Stimulated activated CD4-positive, alpha-beta T cell treated with anti-CD3 and anti-CD28 coated beads, TNF-alpha, amount 100 ng/mL, for 4 hours (primary cell): ENCODE measurements at regions not wholly inside any gene's neighbourhood (a gene's known extent, or its start where the extent isn't known, plus 50 kb on each side); places are given as distances from the start of the nearest gene placed in this dataset.

ENCODE experiments used
- DNase-seq, 3 experiments: peaks; one replicate each; pipeline ENCODE4 v3.0.0-alpha.2; 2020; ENCODE audit warnings: low read depth in 3 of 3

DNA sequence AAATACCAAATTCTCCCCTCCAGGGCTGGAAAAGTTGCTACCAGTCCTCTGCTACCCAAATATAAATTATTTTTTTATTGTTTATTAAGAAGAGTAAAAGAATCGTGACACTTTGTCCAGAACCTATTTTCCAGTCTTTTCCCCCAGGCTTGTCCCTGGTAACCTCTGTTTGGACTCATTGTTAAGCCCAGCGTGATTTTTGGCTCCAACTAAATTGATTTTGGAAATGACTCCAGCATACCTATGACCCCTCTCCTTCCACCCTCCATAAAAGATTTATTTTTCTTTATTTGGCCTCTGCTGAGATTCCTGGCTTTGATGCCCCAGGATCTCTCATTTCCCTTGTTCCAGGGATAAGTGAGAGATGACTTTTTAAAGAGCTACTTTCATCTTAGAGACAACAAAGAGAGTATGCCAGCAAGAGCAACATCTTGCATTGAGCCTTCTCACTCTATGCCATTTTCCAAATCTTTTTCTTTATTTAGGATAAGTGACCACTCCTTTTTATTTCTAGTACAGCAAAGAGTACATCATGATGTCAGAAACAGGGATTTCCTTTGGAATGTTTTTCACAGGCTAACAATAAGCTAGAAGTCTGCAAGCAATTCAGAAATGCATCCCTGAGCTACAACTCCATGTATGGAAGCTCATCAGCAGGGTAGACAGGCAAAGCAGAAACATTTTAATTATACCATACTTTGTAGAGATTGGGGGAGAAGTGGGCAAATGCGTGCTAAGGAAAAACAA is 75.8 kb downstream of the DAD1 start:
- no peak for DNase-seq

DNA sequence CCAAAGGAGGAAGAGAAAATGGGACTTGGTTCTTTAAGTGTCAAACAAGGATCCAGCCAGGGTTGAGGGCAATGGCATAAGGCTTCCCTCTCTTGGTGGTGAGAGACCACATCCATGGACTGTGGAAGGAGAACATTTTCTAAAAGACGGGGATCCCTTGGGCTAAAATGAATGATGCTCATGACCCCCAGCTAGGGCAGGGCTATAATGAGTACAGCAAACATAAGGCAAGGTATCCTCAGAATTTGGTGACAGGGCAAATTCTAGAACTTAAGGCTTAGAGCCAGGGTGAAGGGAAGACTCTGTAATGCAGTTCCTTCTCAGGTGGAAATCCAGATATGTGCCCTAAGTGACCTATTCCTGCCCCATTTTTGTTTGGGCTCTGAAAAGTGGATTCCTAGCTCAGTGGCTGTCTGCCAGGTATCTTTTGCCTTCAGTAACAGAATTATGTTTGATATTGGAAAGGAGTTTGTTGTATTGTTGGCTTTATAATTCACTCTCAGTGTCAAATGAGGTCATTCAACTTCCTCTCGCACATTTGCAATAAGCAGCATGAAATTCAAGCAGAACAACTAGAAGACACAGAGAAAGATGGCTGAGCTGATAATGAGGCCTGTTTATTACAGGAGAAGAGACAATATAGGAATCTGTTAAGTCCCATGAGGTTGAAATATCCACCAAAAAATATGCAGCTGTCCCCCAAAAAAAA is 76.8 kb downstream of the DAD1 start:
- no peak for DNase-seq

DNA sequence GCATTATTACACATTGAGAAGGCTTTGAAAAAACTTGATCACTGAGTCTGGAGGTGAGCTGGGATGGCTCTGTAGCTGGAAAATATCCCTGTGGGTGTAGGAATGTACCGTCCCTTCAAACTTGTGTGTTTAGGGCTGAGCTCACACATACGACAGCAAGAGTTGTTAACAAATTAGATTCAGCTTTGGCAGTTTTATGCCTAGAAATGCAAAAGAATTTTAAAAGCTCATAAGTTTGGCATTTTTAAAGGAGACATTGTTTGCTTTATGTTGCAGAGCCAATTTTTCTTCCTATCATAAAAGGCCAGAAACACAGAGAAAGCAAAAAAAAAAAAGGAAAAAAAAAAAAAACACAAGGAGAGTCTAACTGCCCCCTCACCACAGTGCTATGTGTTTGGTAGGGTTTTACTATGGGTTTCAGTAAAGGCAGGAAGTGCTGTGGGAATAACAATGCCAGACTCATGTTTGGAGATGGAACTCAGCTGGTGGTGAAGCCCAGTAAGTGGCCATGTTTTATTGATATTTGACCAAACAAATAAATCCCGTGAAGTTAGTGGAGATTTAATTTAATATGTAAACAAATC is 78.4 kb downstream of the DAD1 start:
- no peak for DNase-seq

DNA sequence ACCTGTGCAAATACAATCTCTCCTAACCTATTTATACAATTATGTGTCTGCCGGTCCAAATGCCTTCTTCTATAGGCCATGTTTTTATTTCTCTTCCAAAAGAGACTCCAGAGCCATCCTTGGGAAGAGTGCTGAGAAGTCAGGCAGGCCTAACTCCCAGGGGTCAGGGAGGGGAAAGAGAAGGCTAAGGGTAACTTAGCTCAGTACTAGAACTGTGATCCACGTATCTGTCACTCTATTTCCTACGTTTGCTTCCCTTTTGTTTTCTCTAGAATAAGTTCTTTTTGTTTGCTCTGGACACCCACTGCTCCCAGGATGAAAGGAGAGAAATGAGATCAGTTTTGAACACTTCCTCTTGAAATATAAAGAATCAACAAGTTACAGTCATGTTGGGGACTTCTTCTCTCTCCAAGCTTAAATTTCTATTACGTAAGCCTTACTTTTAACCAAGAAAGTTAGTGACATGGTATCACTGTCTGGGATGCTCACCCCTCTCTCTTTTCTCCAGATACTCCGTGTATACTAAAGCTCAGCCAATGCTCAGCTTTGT is 79.2 kb downstream of the DAD1 start:
- DNase-seq: no peak

DNA sequence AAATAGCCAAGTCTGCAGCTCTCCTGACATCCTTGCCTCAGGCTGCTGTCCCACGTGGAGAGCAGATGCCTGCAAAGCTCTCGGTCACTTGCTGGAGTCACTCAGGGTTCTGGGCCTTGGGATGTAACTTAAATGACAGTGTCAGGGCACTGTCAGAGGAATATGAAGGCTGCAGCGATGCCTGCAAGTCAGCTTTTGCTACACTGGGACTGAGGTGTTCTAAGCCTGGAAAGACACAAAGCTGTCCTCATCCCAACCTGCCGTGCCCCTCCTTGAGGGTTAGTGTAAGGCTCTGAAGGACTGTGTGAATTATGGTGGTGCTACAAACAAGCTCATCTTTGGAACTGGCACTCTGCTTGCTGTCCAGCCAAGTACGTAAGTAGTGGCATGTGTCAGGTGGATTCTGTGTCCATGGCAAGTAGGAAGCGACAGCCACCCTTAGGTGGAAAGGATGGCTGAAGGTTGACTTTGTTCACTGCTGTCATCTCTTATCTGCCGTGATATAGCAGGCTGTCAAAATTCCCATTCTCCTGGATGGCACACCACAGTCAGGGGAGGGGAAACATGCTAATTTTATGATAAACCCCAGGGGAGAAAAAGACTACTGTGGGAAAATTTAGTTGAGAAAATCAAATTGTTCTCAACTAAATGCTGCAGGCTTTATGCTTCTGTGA is 79.9 kb downstream of the DAD1 start:
- DNase-seq: no peak

DNA sequence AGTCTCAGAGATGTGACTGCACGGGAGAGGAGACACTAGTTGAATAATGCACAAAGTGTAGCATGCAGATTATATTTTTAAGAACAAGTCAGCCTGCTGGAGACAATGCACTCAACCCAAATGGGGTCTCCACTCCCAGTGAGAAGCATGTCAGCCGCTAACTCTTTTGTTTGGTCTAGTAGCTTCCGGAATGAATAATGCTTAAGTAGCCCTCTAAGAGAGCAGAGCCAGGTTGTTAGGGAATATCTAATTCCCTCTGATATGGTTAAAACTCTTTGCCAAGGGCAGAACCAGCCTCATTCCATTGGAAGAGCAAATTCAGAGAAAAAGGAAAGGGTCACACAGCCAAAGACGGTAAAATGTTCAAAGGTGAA is 80.4 kb downstream of the DAD1 start:
- DNase-seq: no peak

DNA sequence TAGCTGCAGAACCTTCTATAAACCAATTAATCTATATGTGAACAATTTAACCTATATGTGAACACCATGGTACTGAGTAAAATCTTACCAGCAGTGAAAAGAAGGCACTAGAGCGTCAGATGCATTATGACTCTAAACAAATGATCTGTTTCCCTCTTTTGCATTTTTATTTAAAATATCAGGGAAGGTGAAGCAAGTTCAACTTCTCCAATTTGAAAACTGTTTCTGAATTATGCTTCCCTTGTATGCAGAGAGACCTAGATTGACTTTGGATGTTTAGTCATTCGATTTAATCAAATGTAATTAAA is 80.9 kb downstream of the DAD1 start:
- no peak for DNase-seq

DNA sequence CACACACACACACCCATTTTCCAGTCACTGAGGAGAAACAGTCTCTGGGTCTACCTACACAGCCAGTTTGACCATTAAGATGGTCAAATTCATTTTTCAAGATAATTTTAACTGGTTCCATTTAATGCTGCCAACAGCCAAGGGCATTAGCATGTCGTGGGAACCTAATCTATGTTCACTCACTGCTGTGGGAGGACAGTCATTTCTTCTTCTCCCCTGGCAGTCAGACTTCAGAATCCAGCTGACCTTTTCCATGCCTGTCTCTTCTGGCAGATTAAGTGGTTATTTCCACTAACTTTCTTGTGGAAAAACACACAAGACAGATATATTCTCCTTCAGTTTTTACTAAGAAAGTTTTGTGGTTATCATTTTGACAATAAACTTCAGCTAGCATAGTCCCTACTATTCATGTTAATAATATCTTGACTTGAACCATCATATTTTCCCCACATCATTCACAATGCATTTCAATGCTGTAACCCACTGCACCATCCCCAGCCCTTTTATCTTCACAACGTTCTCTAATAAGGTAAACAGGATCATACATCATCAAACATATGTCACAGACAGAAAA is 82.2 kb downstream of the DAD1 start:
- no peak for DNase-seq

DNA sequence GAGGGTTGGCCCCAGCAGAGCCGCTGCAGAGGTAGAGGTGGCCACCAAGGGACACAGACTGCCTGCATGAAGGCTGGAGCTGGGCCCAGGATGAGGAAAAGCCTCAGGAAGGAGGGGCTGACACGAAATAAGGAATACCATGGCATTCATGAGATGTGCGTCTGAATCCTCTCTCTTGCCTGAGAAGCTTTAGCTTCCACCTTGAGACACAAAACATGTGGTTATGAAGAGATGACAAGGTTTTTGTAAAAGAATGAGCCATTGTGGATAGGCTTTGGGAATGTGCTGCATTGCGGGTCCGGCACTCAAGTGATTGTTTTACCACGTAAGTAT is 82.7 kb downstream of the DAD1 start:
- no peak for DNase-seq

DNA sequence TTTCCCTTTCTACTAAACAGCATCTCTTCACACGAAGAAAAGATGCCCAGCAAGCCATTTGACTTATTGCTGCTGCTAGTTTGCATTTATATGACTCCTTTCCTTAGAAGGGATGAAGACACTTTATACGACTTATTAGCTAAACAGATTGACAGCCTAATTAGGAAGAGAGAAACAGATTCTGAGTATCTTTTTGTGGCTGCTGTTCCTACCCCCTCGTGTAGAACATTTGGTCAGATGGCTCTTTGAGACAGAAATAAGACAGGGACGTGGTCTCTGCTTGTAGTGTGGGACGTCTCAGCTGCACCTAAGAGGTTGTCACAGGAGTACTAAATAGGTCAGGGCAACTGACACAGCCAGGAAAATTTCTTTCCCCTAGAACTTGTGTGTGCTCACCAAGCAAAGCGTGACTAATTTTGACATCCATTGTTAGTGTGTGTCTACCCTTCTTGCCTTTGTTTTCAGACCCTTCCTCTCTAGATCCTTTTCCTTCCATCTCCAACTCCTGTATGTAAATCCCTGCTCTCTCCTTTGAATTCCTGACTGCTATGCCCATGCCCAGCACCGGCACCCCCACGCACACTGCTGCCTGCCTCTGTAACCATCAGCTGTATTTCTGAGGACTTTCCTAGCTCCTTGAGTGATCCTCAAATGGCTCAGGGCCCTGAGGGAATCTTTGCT is 83.2 kb downstream of the DAD1 start:
- DNase-seq: no peak

DNA sequence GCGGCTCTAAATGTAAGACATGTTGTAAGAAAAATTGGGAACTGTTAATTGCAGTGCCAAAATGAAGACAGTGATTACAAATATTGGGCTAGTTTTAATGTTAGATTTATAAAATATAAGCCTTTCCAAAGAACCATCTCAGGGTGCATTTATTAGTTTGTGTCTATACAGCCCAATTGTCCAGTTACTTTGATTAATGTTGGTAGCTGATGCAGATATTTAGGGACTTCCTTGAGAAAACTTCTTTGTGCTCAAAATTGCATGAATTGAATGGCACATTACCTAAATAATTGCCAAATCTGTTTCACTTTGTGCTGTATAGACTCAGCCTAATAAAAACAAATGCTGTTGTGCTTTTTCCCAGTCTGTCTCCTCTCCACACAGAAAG is 83.7 kb downstream of the DAD1 start:
- DNase-seq: no peak

DNA sequence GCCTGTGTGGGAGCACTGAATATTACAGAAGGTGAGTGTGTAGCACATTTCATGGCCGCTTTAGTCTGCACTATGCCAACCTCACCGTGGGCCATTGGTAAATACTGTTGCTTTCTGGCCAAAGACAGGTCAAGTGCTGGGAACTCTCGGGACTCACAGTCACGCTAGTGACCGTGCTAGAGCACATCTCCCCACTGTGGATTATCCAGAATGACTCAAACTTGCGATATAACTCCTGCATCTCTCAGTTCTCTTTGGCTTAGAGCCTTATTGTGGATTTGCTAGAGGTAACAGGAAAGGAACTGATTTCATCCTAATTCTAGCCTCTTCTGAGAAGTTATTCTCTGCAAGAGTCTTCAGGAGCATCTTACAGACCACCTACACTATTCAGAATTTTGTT is 86.5 kb downstream of the DAD1 start:
- no peak for DNase-seq

DNA sequence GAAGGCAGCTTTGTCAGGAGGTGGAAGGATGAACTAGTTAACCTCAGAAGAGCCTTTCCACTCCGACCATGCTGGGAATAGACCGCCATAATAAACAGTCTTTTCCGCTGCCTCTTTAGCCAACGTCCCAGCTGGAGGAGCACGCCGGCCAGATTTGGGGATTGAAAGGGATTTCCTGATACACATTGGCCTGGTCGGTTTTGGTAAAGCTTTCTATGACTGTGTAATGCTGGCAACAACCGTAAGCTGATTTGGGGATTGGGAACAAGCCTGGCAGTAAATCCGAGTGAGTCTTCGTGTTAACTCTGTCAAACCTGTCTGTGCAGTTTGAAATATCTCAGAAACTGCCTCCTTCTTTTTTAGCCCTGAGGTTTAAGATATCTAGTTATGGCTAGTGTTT is 87.0 kb downstream of the DAD1 start:
- no peak for DNase-seq

DNA sequence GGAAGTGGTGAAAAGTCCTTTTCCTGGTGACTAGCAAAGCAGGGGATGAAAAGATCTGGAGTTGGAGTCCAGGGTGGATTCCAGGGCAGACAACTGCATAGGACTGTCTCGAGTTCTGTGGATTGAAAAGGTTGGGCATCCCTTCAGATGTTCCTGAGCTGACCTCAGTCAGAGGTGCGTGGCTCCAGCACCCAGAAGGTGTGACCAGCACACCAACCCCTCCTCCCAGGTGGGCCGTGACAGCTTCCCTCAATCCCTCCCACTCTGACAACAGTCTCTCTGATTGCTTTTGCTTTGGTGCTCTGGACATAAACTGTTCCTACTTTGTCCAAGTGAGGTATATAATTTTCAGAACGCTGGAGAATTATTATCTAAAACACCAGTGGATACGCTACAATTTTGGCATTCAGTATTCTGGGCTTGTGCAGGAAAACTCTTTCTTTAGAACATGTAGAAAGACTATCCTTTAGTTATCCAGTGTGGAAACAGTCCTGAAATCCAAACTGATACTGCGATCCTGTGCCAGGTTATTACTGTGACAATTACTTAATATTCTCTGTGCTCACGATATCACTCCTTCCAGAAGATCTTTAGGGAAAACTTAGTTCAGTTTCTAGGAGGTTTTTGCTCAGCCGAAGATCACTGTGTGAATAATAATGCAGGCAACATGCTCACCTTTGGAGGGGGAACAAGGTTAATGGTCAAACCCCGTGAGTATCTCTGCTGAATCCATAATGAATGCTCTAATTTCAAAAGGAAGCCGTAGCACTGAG is 87.9 kb downstream of the DAD1 start:
- DNase-seq: no peak

DNA sequence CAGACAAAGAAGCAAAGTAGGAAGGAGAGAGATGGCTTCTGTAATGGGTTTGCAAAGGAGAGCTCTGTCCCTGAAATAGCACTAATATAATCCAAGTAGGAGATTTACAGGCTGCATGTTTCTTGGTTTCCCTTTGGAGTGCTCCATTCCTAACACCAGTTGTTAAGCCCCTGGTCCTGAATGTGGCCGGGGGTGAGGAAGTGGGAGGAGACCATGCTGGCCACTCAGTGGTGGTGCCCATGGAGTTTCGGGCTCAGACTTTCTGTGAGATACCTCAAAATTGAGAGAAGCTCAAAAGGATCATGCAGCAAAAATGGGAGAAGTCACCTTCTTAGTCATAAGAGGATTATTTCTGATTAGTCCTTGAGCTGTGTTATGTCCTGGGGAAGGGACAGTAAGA is 88.5 kb downstream of the DAD1 start:
- DNase-seq: no peak

DNA sequence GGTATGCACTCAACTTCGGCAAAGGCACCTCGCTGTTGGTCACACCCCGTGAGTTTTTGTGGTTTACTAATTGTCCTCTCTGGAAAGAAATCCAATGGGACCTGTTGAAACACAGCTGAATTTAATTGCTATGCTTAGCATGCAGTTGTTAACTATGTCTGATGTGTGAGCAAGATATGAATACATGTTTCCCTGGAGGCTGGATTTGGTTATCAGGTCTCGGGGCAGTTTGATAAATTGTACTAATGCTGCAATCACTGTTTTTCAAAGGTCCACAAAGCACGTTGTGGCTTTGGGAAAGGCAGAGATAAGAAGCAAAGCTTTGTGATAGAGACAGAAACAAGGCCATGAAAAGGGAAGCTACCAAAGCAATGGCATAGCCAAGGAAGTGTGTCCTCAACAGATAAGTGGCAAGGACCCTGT is 91.3 kb downstream of the DAD1 start:
- no peak for DNase-seq

DNA sequence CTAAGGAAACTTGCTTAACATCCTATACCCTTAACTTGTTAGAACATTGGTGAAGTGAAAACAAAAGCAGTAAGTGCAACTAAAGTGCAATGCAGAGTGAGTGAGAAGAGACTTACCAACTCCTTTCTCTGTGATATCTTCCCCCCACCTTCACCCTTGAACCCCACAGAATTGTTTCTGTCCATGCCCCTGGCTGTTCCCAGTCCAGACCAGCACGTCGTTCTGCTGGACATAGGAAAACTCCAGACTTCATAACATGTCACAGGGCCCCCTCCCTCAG is 91.9 kb downstream of the DAD1 start:
- no peak for DNase-seq

DNA sequence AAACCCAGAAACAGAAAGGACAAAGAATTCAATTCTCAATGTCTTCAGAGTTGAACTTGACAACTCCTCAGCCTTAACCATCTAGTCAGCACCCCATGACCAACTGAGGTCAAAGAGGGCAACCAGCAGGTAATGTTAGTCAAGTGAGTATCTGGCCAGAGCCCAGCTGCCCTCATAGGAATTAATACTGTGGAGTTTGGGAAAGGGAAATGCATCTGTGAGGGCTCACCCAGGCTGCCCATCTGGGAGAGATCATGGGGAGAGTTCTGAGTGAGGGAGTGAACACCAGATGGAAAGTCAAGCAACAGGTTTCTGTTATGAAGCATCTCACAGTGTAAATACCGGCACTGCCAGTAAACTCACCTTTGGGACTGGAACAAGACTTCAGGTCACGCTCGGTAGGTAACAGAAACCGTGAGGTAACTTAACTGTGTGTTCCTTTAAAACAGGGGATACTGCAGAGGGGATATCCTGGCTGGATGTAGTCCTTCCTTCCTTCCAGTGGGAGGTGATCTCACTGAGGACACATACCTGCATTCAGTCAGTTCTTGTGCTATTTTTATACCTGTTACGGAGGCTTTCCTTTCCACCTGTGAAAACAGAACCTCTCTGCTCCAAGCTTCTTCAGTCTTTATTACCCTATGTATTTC is 94.4 kb downstream of the DAD1 start:
- no peak for DNase-seq

DNA sequence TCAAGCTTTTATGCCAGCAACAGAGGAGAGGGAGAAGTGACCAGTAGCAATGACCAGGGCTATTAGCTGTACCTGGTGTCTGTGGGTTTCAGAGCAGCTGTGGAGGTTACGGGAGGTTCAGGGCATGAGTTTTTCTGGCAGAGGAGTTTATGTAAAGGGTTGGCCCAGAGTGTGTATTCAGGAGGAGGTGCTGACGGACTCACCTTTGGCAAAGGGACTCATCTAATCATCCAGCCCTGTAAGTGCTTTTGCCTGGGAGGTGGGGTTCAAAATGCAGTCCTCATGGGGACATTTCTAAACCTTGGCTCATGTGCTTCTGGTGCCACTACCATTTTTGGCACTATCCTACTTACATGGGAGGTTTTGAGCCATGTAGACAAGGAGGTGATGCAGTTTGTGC is 95.3 kb downstream of the DAD1 start:
- no peak for DNase-seq

DNA sequence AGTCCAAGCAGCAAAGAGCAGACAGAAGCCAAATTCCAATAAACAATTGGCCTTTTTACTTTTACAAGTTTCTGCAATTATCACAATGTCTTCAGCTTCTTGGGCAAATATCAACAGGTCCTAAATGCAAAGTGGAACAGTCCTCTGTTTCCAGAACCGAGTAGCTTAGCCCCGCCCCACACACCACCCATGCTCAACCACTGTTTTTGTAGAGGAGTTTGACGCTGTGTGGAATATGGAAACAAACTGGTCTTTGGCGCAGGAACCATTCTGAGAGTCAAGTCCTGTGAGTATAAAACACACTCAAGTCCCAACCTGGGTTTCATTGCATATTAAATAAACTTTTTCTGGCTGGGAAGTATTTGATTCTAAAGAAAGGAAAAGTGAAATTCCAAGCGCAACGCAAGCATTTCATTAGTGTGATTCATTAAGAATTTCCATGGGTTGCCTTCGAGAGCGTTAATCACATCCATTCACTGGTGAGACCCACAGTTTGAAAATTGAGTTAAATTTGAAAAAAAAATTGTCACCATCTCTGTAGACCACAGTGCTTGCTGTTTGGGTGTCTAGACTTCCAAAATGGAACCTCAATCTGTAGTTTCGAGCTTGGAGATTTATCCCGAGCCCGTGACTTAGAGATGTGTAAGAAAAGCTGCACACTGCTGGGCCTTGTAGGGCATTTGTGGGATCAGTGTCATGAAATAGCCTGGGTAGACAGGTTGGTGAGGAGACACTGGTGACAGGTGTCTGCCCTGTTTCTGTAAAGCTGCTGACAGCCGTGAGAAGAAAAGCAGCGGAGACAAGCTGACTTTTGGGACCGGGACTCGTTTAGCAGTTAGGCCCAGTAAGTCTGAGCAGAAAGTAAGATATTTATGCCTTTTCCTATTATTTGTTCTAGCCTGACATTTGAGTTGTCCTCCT is 96.1 kb downstream of the DAD1 start:
- no peak for DNase-seq
